Liver (tissue), 7 donors: ENCODE measurements at regions not wholly inside any gene's neighbourhood (a gene's known extent, or its start where the extent isn't known, plus 50 kb on each side); places are given as distances from the start of the nearest gene placed in this dataset.

Experiments
- DNase-seq: peaks from one replicate; pipeline ENCODE4 v3.0.0-alpha.2; 2017; ENCODE audit warnings: low spot score
- H3K27ac ChIP-seq, 2 donors: one replicate each; pipeline ENCODE4 v1.7.0; 2013; ENCODE audit warnings: inconsistent platforms in 2 of 2, low read length in 2 of 2, control low read depth in 1 of 2, low read depth in 1 of 2, mild to moderate bottlenecking in 1 of 2
- H3K27me3 ChIP-seq, 4 donors: one replicate each; pipeline versions ENCODE4 v1.6.1 to v1.7.0; 2013; ENCODE audit warnings: low read length in 3 of 4, inconsistent platforms in 1 of 4, mild to moderate bottlenecking in 1 of 4, moderate library complexity in 1 of 4; ENCODE audit not compliant: control insufficient read depth in 4 of 4, insufficient read depth in 4 of 4
- H3K36me3 ChIP-seq, 4 donors: one replicate each; pipeline versions ENCODE4 v1.6.1 to v1.7.0; 2013; ENCODE audit warnings: low read length in 3 of 4, mild to moderate bottlenecking in 3 of 4, low read depth in 1 of 4, moderate library complexity in 1 of 4; ENCODE audit not compliant: control insufficient read depth in 4 of 4, insufficient read depth in 3 of 4
- H3K4me1 ChIP-seq, 4 donors: one replicate each; pipeline versions ENCODE4 v1.6.1 to v1.7.0; 2013; ENCODE audit warnings: low read length in 3 of 4, mild to moderate bottlenecking in 3 of 4, moderate library complexity in 1 of 4; ENCODE audit not compliant: control insufficient read depth in 4 of 4, insufficient read depth in 4 of 4
- H3K4me3 ChIP-seq, 3 donors: one replicate each; pipeline versions ENCODE4 v1.6.1 to v1.7.0; 2013; ENCODE audit warnings: low read length in 3 of 3, control low read depth in 1 of 3, low read depth in 1 of 3, mild to moderate bottlenecking in 1 of 3
- H3K9ac ChIP-seq, 2 donors: one replicate each; pipeline ENCODE4 v1.7.0; 2013; ENCODE audit warnings: low read length in 2 of 2, mild to moderate bottlenecking in 2 of 2, moderate library complexity in 2 of 2, control low read depth in 1 of 2, low read depth in 1 of 2
- H3K9me3 ChIP-seq, 4 donors: one replicate each; pipeline versions ENCODE4 v1.6.1 to v1.7.0; 2013; ENCODE audit warnings: low read length in 3 of 4; ENCODE audit not compliant: control insufficient read depth in 4 of 4
- ATF3 ChIP-seq: IDR thresholded peaks from 2 replicates; pipeline ENCODE4 v1.6.1; 2016; ENCODE audit warnings: antibody characterized with exemption
- EGR1 ChIP-seq, 2 donors: IDR thresholded peaks; 2 replicates each; pipeline ENCODE4 v1.6.1; 2016 to 2018; ENCODE audit warnings: antibody characterized with exemption in 2 of 2, low read depth in 2 of 2
- FOXA1 ChIP-seq: IDR thresholded peaks from 2 replicates; pipeline ENCODE4 v1.6.1; 2016; ENCODE audit warnings: antibody characterized with exemption
- FOXA2 ChIP-seq: IDR thresholded peaks from 2 replicates; pipeline ENCODE4 v1.6.1; 2016; ENCODE audit warnings: antibody characterized with exemption
- GABPA ChIP-seq, 2 donors: IDR thresholded peaks in 1 of 2; conservative IDR thresholded peaks in 1 of 2; 2 replicates each; pipeline ENCODE4 v1.6.1; 2016; ENCODE audit warnings: antibody characterized with exemption in 2 of 2, mild to moderate bottlenecking in 1 of 2, moderate library complexity in 1 of 2
- HNF4A ChIP-seq, 2 donors: conservative IDR thresholded peaks; 2 replicates each; pipeline ENCODE4 v1.6.1; 2016; ENCODE audit warnings: antibody characterized with exemption in 2 of 2, mild to moderate bottlenecking in 2 of 2
- HNF4G ChIP-seq: IDR thresholded peaks from 2 replicates; pipeline ENCODE4 v1.6.1; 2016; ENCODE audit warnings: antibody characterized with exemption
- JUND ChIP-seq, 2 donors: IDR thresholded peaks; 2 replicates each; pipeline ENCODE4 v1.6.1; 2016; ENCODE audit warnings: antibody characterized with exemption in 2 of 2
- NR2F2 ChIP-seq: IDR thresholded peaks from 2 replicates; pipeline ENCODE4 v1.6.1; 2016; ENCODE audit warnings: antibody characterized with exemption
- RAD21 ChIP-seq, 2 donors: IDR thresholded peaks; 2 replicates each; pipeline ENCODE4 v1.6.1; 2016; ENCODE audit warnings: antibody characterized with exemption in 2 of 2, mild to moderate bottlenecking in 2 of 2
- RXRA ChIP-seq, 2 donors: IDR thresholded peaks; 2 replicates each; pipeline ENCODE4 v1.6.1; 2017 to 2018; ENCODE audit warnings: antibody characterized with exemption in 2 of 2, mild to moderate bottlenecking in 1 of 2
- SP1 ChIP-seq: IDR thresholded peaks from 2 replicates; pipeline ENCODE4 v1.6.1; 2018; ENCODE audit warnings: antibody characterized with exemption, mild to moderate bottlenecking
- TAF1 ChIP-seq: conservative IDR thresholded peaks from 2 replicates; pipeline ENCODE4 v1.6.1; 2016; ENCODE audit warnings: antibody characterized with exemption, mild to moderate bottlenecking
- YY1 ChIP-seq: IDR thresholded peaks from 2 replicates; pipeline ENCODE4 v1.6.1; 2016; ENCODE audit warnings: antibody characterized with exemption, mild to moderate bottlenecking
- ZBTB33 ChIP-seq: IDR thresholded peaks from 2 replicates; pipeline ENCODE4 v1.6.1; 2016; ENCODE audit warnings: antibody characterized with exemption
- TF ChIP-seq, protein P1 (sequence below): fragments of 150-350 bp; IDR thresholded peaks from 2 replicates; pipeline ENCODE4 v1.5.1; 2017; ENCODE audit warnings: improper control_type of control experiment, low read depth, low read length; ENCODE audit not compliant: missing input control
- TF ChIP-seq, protein P2 (sequence below): IDR thresholded peaks from 2 replicates; pipeline ENCODE4 v1.6.1; 2016; ENCODE audit warnings: antibody characterized with exemption
- TF ChIP-seq, protein P3 (sequence below): IDR thresholded peaks from 2 replicates; pipeline ENCODE4 v1.6.1; 2016; ENCODE audit warnings: antibody characterized with exemption, mild to moderate bottlenecking
- donor health status: healthy.
- donor health status: healthy.
- donor health status: healthy.
- donor health status: healthy.

GRCh38 chrX:134095366-134095765, 110.0 kb upstream of the GPC3 start:
- TF ChIP-seq, protein P1, sequence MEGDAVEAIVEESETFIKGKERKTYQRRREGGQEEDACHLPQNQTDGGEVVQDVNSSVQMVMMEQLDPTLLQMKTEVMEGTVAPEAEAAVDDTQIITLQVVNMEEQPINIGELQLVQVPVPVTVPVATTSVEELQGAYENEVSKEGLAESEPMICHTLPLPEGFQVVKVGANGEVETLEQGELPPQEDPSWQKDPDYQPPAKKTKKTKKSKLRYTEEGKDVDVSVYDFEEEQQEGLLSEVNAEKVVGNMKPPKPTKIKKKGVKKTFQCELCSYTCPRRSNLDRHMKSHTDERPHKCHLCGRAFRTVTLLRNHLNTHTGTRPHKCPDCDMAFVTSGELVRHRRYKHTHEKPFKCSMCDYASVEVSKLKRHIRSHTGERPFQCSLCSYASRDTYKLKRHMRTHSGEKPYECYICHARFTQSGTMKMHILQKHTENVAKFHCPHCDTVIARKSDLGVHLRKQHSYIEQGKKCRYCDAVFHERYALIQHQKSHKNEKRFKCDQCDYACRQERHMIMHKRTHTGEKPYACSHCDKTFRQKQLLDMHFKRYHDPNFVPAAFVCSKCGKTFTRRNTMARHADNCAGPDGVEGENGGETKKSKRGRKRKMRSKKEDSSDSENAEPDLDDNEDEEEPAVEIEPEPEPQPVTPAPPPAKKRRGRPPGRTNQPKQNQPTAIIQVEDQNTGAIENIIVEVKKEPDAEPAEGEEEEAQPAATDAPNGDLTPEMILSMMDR, result no peak
- no peak for TF ChIP-seq HNF4A (conservative IDR thresholded peaks at IDR 0.05)
- TF ChIP-seq EGR1 (IDR thresholded peaks at IDR 0.05; ENCODE audit: low read depth in 2 of 2), result no peak
- TF ChIP-seq JUND (IDR thresholded peaks at IDR 0.05), result no peak
- no peak for TF ChIP-seq SP1
- no peak for TF ChIP-seq YY1
- TF ChIP-seq FOXA2, result no peak
- no peak for TF ChIP-seq TAF1
- H3K27ac ChIP-seq, result no peak overlapping the region
- H3K4me3 ChIP-seq, result no peak overlapping the region
- DNase-seq, result no peak
- no peak overlapping the region for H3K9ac ChIP-seq
- peaks cover 0 to 2% (median 0%) of the 10 kb centered on the region in 4 donors for H3K9me3 ChIP-seq
- no peaks in the 10 kb centered on the region for H3K36me3 ChIP-seq
- no peaks in the 10 kb centered on the region for H3K4me1 ChIP-seq
- no peaks in the 10 kb centered on the region for H3K27me3 ChIP-seq

DNA sequence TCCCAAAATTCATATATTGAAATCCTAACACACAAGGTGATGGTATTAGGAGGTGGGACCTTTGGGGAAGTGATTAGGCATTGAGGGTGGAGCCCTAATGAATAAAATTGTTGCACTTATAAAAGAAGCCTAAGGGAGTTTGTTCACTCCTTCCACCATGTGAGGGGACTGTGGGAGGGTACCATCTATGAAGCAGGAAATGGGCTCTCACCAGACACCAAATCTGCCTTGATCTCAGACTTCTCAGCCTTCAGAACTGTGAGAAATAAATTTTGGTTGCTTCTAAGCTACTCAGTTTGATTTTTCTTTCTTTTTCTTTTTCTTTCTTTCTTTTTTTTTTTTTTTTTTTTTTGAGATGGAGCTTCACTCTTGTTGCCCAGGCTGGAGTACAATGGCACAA, 116.2 kb upstream of the GPC3 start:
- no peak for DNase-seq

More for the DNA sequence above, 116.2 kb upstream of the GPC3 start:
- Histone ChIP-seq H3K27me3 (no peaks in the 10 kb centered on the region), H3K9me3 (no peaks in the 10 kb centered on the region), H3K27ac (no peak overlapping the region), H3K4me1 (no peaks in the 10 kb centered on the region), H3K36me3 (no peaks in the 10 kb centered on the region), H3K4me3 (no peak overlapping the region), H3K9ac (no peak overlapping the region)
- TF ChIP-seq YY1 (no peak), HNF4A (conservative IDR thresholded peaks at IDR 0.05) (no peak), TAF1 (no peak), HNF4G (no peak), SP1 (no peak), FOXA1 (no peak), NR2F2 (no peak), JUND (IDR thresholded peaks at IDR 0.05) (no peak), ATF3 (no peak), RXRA (IDR thresholded peaks at IDR 0.05) (no peak), RAD21 (IDR thresholded peaks at IDR 0.05) (no peak), ZBTB33 (no peak), GABPA (IDR thresholded peaks at IDR 0.05 in 1 of 2, conservative IDR thresholded peaks at IDR 0.05 in 1 of 2) (no peak)
- TF ChIP-seq, protein P2, sequence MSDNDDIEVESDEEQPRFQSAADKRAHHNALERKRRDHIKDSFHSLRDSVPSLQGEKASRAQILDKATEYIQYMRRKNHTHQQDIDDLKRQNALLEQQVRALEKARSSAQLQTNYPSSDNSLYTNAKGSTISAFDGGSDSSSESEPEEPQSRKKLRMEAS, result no peak
- TF ChIP-seq, protein P3, sequence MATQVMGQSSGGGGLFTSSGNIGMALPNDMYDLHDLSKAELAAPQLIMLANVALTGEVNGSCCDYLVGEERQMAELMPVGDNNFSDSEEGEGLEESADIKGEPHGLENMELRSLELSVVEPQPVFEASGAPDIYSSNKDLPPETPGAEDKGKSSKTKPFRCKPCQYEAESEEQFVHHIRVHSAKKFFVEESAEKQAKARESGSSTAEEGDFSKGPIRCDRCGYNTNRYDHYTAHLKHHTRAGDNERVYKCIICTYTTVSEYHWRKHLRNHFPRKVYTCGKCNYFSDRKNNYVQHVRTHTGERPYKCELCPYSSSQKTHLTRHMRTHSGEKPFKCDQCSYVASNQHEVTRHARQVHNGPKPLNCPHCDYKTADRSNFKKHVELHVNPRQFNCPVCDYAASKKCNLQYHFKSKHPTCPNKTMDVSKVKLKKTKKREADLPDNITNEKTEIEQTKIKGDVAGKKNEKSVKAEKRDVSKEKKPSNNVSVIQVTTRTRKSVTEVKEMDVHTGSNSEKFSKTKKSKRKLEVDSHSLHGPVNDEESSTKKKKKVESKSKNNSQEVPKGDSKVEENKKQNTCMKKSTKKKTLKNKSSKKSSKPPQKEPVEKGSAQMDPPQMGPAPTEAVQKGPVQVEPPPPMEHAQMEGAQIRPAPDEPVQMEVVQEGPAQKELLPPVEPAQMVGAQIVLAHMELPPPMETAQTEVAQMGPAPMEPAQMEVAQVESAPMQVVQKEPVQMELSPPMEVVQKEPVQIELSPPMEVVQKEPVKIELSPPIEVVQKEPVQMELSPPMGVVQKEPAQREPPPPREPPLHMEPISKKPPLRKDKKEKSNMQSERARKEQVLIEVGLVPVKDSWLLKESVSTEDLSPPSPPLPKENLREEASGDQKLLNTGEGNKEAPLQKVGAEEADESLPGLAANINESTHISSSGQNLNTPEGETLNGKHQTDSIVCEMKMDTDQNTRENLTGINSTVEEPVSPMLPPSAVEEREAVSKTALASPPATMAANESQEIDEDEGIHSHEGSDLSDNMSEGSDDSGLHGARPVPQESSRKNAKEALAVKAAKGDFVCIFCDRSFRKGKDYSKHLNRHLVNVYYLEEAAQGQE, result no peak
